Activated CD4-positive, CD25-positive, alpha-beta regulatory T cell treated with anti-CD3 and anti-CD28 coated beads, Interleukin-2, amount 50 U/mL, for 24 hours (primary cell): ENCODE measurements at regions not wholly inside any gene's neighbourhood (a gene's known extent, or its start where the extent isn't known, plus 50 kb on each side); places are given as distances from the start of the nearest gene placed in this dataset.

Source experiments
- ATAC-seq, 2 donors: fragments of 150-1000 bp; cut with Tn5 transposase; one replicate each; pipeline ENCODE4 v1.10.0; 2021; ENCODE audit warnings: mild to moderate bottlenecking in 1 of 2, moderate library complexity in 1 of 2

- ATAC-seq, result no peak
Measured at GRCh38 chr2:16141641-16141921, 201.2 kb downstream of the MYCN start.

GRCh38 chr2:16140771-16141640, 200.7 kb downstream of the MYCN start:
- peak in 1 of 2 donors; percentile 24 for ATAC-seq

GRCh38 chr2:16139663-16140615, 199.6 kb downstream of the MYCN start:
- ATAC-seq, result no peak

GRCh38 chr2:16138811-16139662, 198.7 kb downstream of the MYCN start:
- no peak for ATAC-seq

GRCh38 chr2:16137080-16137755, 196.9 kb downstream of the MYCN start:
- ATAC-seq, result no peak

GRCh38 chr2:16136461-16137035, 196.2 kb downstream of the MYCN start:
- no peak for ATAC-seq

- no peak for ATAC-seq
Measured at GRCh38 chr2:16135913-16136310, 195.6 kb downstream of the MYCN start.

GRCh38 chr2:16135196-16135912, 195.0 kb downstream of the MYCN start:
- ATAC-seq, result no peak

- ATAC-seq, result no peak
Measured at GRCh38 chr2:16134436-16135165, 194.3 kb downstream of the MYCN start.

- ATAC-seq, result no peak
Measured at GRCh38 chr2:16130906-16131400, 190.6 kb downstream of the MYCN start.

GRCh38 chr2:16130541-16130880, 190.2 kb downstream of the MYCN start:
- no peak for ATAC-seq

- ATAC-seq, result no peak
Measured at GRCh38 chr2:16129716-16130540, 189.6 kb downstream of the MYCN start.

GRCh38 chr2:16128746-16129610, 188.6 kb downstream of the MYCN start:
- ATAC-seq, result no peak

- no peak for ATAC-seq
Measured at GRCh38 chr2:16127958-16128357, 187.6 kb downstream of the MYCN start.

GRCh38 chr2:16127276-16127940, 187.1 kb downstream of the MYCN start:
- no peak for ATAC-seq

GRCh38 chr2:16126517-16127275, 186.3 kb downstream of the MYCN start:
- ATAC-seq, result no peak
